H9 (cell line): ENCODE measurements at regions not wholly inside any gene's neighbourhood (a gene's known extent, or its start where the extent isn't known, plus 50 kb on each side); places are given as distances from the start of the nearest gene placed in this dataset.

Experiments used
- DNase-seq: peaks from one replicate; pipeline ENCODE4 v3.0.0-alpha.2; 2017
- H2AFZ ChIP-seq: one replicate; pipeline ENCODE4 v1.6.1; 2013; ENCODE audit warnings: mild to moderate bottlenecking, low read length, control low read depth, moderate library complexity
- H2AK5ac ChIP-seq: 2 replicates; pipeline ENCODE4 v1.6.1; 2013; ENCODE audit warnings: low read length, control low read depth, mixed read lengths; ENCODE audit not compliant: insufficient read length
- H2BK120ac ChIP-seq: one replicate; pipeline ENCODE4 v1.6.1; 2013; ENCODE audit warnings: low read depth, mild to moderate bottlenecking, low read length, control low read depth, inconsistent platforms; ENCODE audit not compliant: poor library complexity, severe bottlenecking
- H2BK12ac ChIP-seq: 2 replicates; pipeline ENCODE4 v1.6.1; 2013; ENCODE audit warnings: low read length, control low read depth, mixed read lengths, low read depth; ENCODE audit not compliant: insufficient read length
- H2BK15ac ChIP-seq: 2 replicates; pipeline ENCODE4 v1.6.1; 2013; ENCODE audit warnings: low read depth, low read length, control low read depth
- H2BK20ac ChIP-seq: one replicate; pipeline ENCODE4 v1.6.1; 2013; ENCODE audit warnings: low read depth, mild to moderate bottlenecking, low read length, control low read depth, inconsistent platforms; ENCODE audit not compliant: poor library complexity, severe bottlenecking
- H2BK5ac ChIP-seq: 2 replicates; pipeline ENCODE4 v1.6.1; 2013; ENCODE audit warnings: low read length, control low read depth, mixed read lengths; ENCODE audit not compliant: insufficient read length
- H3K14ac ChIP-seq: 2 replicates; pipeline ENCODE4 v1.6.1; 2013; ENCODE audit warnings: low read length, control low read depth; ENCODE audit not compliant: insufficient read depth
- H3K18ac ChIP-seq: 2 replicates; pipeline ENCODE4 v1.6.1; 2013; ENCODE audit warnings: low read depth, mild to moderate bottlenecking, mixed read lengths, low read length, control low read depth; ENCODE audit not compliant: insufficient read length
- H3K23ac ChIP-seq: 2 replicates; pipeline ENCODE4 v1.6.1; 2013; ENCODE audit warnings: low read length, control low read depth, mixed read lengths, low read depth; ENCODE audit not compliant: insufficient read length
- H3K23me2 ChIP-seq: 2 replicates; pipeline ENCODE4 v1.6.1; 2013; ENCODE audit warnings: low read depth, mild to moderate bottlenecking, mixed read lengths, low read length, control low read depth; ENCODE audit not compliant: insufficient read length, poor library complexity, severe bottlenecking
- H3K27ac ChIP-seq: 2 replicates; pipeline ENCODE4 v1.5.1; 2013; ENCODE audit warnings: low read length, control low read depth, mixed read lengths, low read depth; ENCODE audit not compliant: insufficient read length
- H3K27me3 ChIP-seq: 2 replicates; pipeline ENCODE4 v1.6.1; 2013; ENCODE audit warnings: low read length, control low read depth, inconsistent platforms; ENCODE audit not compliant: insufficient read depth
- H3K4ac ChIP-seq: 2 replicates; pipeline ENCODE4 v1.6.1; 2013; ENCODE audit warnings: low read depth, mild to moderate bottlenecking, control low read depth, inconsistent platforms, low read length, moderate library complexity
- H3K4me1 ChIP-seq: 2 replicates; pipeline ENCODE4 v1.6.1; 2013; ENCODE audit warnings: low read length, control low read depth, inconsistent platforms; ENCODE audit not compliant: insufficient read depth
- H3K4me2 ChIP-seq: 2 replicates; pipeline ENCODE4 v1.6.1; 2013; ENCODE audit warnings: low read length, control low read depth, mixed read lengths; ENCODE audit not compliant: insufficient read length, insufficient read depth
- H3K56ac ChIP-seq: 2 replicates; pipeline ENCODE4 v1.6.1; 2013; ENCODE audit warnings: low read depth, mild to moderate bottlenecking, mixed read lengths, low read length, control low read depth; ENCODE audit not compliant: insufficient read length
- H3K79me1 ChIP-seq: 2 replicates; pipeline ENCODE4 v1.6.1; 2013; ENCODE audit warnings: low read depth, mild to moderate bottlenecking, moderate library complexity, low read length, control low read depth, inconsistent platforms; ENCODE audit not compliant: insufficient read depth, poor library complexity, severe bottlenecking
- H3K79me2 ChIP-seq: 2 replicates; pipeline ENCODE4 v1.6.1; 2013; ENCODE audit warnings: low read length, control low read depth, inconsistent platforms; ENCODE audit not compliant: insufficient read depth
- H3K9ac ChIP-seq: 2 replicates; pipeline ENCODE4 v1.6.1; 2013; ENCODE audit warnings: low read length, control low read depth, mixed read lengths; ENCODE audit not compliant: insufficient read length; ENCODE audit errors: extremely low read depth
- H3K9me3 ChIP-seq: one replicate; pipeline ENCODE4 v1.6.1; 2013; ENCODE audit warnings: low read depth, low read length, inconsistent platforms; ENCODE audit not compliant: control insufficient read depth
- H3T11ph ChIP-seq: one replicate; pipeline ENCODE4 v1.6.1; 2013; ENCODE audit warnings: mild to moderate bottlenecking, low read length, control low read depth, inconsistent platforms
- H4K20me1 ChIP-seq: one replicate; pipeline ENCODE4 v1.6.1; 2013; ENCODE audit not compliant: control insufficient read depth, insufficient read length, insufficient read depth
- H4K5ac ChIP-seq: 2 replicates; pipeline ENCODE4 v1.6.1; 2013; ENCODE audit warnings: low read depth, mild to moderate bottlenecking, mixed read lengths, low read length, control low read depth; ENCODE audit not compliant: insufficient read length
- H4K8ac ChIP-seq: replicated peaks from 2 replicates; pipeline ENCODE4 v1.6.1; 2013; ENCODE audit warnings: low read length, control low read depth, mixed read lengths, low read depth; ENCODE audit not compliant: insufficient read length
- H4K91ac ChIP-seq: 2 replicates; pipeline ENCODE4 v1.6.1; 2013; ENCODE audit warnings: low read depth, mild to moderate bottlenecking, moderate library complexity, mixed read lengths, low read length, control low read depth; ENCODE audit not compliant: insufficient read length
- H3K27ac Mint-ChIP-seq, 3 experiments: 2 replicates in 2 of 3; 3 replicates in 1 of 3; pipeline ENCODE4 v1.8.0; 2020 to 2021; ENCODE audit warnings: mixed read lengths in 3 of 3, mild to moderate bottlenecking in 1 of 3, moderate library complexity in 1 of 3
- H3K27me3 Mint-ChIP-seq: 2 replicates; pipeline ENCODE4 v1.8.0; 2021; ENCODE audit warnings: low read depth, mild to moderate bottlenecking, moderate library complexity, mixed read lengths
- H3K36me3 Mint-ChIP-seq, 3 experiments: 2 replicates in 2 of 3; 3 replicates in 1 of 3; pipeline ENCODE4 v1.8.0; 2020 to 2021; ENCODE audit warnings: low read depth in 3 of 3, mixed read lengths in 3 of 3; ENCODE audit not compliant: insufficient read depth in 1 of 3
- H3K4me1 Mint-ChIP-seq, 2 experiments: 2 replicates each; pipeline ENCODE4 v1.8.0; 2020; ENCODE audit warnings: mixed read lengths in 2 of 2
- H3K4me3 Mint-ChIP-seq, 2 experiments: 2 replicates in 1 of 2; 3 replicates in 1 of 2; pipeline ENCODE4 v1.8.0; 2020 to 2021; ENCODE audit warnings: mild to moderate bottlenecking in 2 of 2, mixed read lengths in 2 of 2, moderate library complexity in 1 of 2
- H3K9me3 Mint-ChIP-seq, 2 experiments: 2 replicates in 1 of 2; 3 replicates in 1 of 2; pipeline ENCODE4 v1.8.0; 2020; ENCODE audit warnings: mild to moderate bottlenecking in 2 of 2, mixed read lengths in 2 of 2, moderate library complexity in 1 of 2
- CTCF ChIP-seq: fragments of 200-600 bp; sonication (generic); conservative IDR thresholded peaks from 3 replicates; pipeline ENCODE4 v1.8.0; 2021; ENCODE audit warnings: antibody characterized with exemption, mild to moderate bottlenecking
- WGBS: extraction: QIAGEN DNeasy Blood & Tissue Kit; methylation state at CpG from one replicate; pipeline ENCODE4 v1.1.7; 2013; ENCODE audit warnings: missing lambda C conversion rate, low lambda C conversion rate, mixed read lengths; ENCODE audit not compliant: insufficient read length; ENCODE audit errors: extremely low coverage; 5-methylcytosine and 5-hydroxymethylcytosine counted together

GRCh38 chrX:10929747-10930146 lies 181.4 kb upstream of the HCCS start:
- Mint-ChIP-seq H3K27ac (no peak overlapping the region), H3K27me3 (peaks cover 2% of the 10 kb centered on the region; the same call in 1 of the 2 replicates), H3K9me3 (peaks cover 72 to 74% of the 10 kb centered on the region in 2 experiments), H3K4me1 (no peaks in the 10 kb centered on the region), H3K36me3 (peaks cover 1 to 10% (median 9%) of the 10 kb centered on the region in 3 experiments; a peak in 6 of 7 replicates), H3K4me3 (no peak overlapping the region)
- no CpG with 5 or more reads among the region's 4 CpGs for WGBS
- H3K4ac ChIP-seq, result no peak overlapping the region
- no peaks in the 10 kb centered on the region for H3K23me2 ChIP-seq
- H4K8ac ChIP-seq, result no peak overlapping the region
- no peak overlapping the region for H2AK5ac ChIP-seq
- no peak overlapping the region for H2BK15ac ChIP-seq
- no peak for DNase-seq
- no peak overlapping the region for H3K14ac ChIP-seq
- no peaks in the 10 kb centered on the region; the same call in 1 of the 2 replicates for H3K4me1 ChIP-seq
- no peak overlapping the region for H4K91ac ChIP-seq
- no peak overlapping the region for H3K4me2 ChIP-seq
- H3K56ac ChIP-seq, result no peak overlapping the region
- no peak overlapping the region for H2BK12ac ChIP-seq
- H3K79me1 ChIP-seq, result no peaks in the 10 kb centered on the region
- H3K23ac ChIP-seq, result no peak overlapping the region
- no peak overlapping the region for H2BK120ac ChIP-seq
- H2AFZ ChIP-seq, result no peak overlapping the region
- H3K9ac ChIP-seq, result no peak overlapping the region
- no peak overlapping the region for H2BK20ac ChIP-seq
- no peaks in the 10 kb centered on the region for H3K79me2 ChIP-seq
- H3K27me3 ChIP-seq, result no peaks in the 10 kb centered on the region
- H3K9me3 ChIP-seq, result no peaks in the 10 kb centered on the region
- H3K27ac ChIP-seq, result no peak overlapping the region
- H4K20me1 ChIP-seq, result no peaks in the 10 kb centered on the region
- H4K5ac ChIP-seq, result no peak overlapping the region
- no peak for TF ChIP-seq CTCF
- no peak overlapping the region for H3K18ac ChIP-seq
- H2BK5ac ChIP-seq, result no peak overlapping the region
- H3T11ph ChIP-seq, result no peak overlapping the region
